GM20431 (cell line): ENCODE measurements at regions not wholly inside any gene's neighbourhood (a gene's known extent, or its start where the extent isn't known, plus 50 kb on each side); places are given as distances from the start of the nearest gene placed in this dataset.

Experiments
- in situ Hi-C: fragments of 300-500 bp; cut with MseI, MboI; formaldehyde crosslinking; loops from one replicate; pipeline ENCODE4 v1.15.0; 2020; ENCODE audit warnings: low sequenced_read_pairs; ENCODE audit not compliant: unreplicated experiment

GRCh38 chr7:21076054-21076453 lies 289.4 kb upstream of the SP8 start:
- in situ Hi-C loops: no loop called here

DNA sequence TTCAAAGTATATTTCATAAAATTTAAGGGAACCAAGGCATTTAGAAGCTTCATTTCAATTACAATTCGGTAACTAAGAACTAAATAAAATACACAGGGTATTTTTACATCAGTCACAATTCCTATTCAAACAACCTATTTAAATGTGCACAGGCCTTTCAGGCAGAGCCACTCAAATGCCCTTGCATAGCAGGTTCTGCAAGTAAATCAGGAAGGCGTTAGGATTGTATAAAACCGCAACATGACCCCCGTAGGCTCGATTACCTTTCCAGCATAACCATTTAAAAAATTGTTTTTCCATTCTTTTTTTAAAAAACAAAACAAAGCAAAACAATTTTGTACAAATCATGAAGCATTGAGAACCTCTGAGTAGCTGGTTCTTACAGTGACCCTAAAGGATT lies 289.9 kb upstream of the SP8 start:
- in situ Hi-C loops: no loop called here

DNA sequence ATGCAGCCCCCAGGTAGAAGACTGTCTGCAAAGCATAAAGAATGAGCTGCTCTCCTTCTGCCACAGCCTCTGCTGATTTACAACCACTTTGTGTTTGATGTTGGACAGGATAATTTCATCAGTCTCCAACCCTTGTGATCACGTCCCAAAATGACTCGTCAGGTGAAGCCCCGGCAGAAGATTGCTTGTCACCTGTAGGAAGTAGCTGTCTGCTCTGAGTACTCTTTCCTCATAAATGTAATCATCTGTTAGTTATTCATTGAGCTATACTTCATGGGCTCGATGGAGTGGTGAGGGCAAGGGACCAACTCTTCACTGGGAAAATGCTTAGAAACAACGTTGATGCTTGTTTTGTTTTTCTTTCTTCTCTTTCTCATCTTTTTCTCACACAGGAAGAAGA lies 290.9 kb upstream of the SP8 start:
- in situ Hi-C loops: no loop called here

GRCh38 chr7:21084286-21084685 lies 297.6 kb upstream of the SP8 start:
- in situ Hi-C loops: no loop called here

DNA sequence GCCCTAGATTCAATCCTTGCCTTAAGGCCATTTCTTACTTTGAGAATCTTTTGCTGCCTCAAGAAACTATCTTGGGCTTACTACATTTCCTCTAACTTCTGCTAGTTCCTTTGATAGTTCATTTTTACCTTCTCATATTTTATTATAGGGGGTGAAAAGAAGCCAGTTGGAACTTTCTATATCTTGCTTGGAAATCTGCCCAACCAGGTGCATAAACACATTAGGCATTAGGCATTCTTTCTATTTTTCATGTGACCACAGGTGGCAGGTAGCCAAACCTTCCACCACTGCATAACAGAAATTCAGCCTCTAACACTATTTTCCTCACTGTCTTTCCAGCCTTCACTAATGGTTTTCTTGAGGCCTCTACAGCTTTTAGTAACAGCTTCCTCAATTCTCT lies 300.0 kb upstream of the SP8 start:
- in situ Hi-C loops: no loop called here

DNA sequence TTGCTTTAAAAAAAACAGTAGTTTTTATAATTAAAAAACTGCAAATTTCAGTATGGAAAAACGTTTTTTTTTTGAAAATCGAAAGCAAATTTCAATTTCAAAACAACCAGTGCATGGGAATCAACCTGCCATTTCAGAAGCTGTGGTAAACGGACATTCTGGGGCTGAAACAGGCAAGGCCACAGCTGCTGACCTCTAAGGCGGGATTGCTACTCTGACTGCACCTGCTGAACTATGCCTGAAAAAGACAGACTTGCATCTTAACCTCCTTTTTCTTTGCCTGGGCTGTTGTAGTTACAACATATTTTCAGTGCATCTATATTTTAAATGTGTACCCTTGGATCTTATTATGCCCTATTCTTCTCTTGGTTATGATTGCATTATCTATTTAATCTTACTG lies 303.0 kb upstream of the SP8 start:
- in situ Hi-C loops: no loop called here

GRCh38 chr7:21092766-21093702 lies 306.3 kb upstream of the SP8 start:
- in situ Hi-C loops: no loop called here

DNA sequence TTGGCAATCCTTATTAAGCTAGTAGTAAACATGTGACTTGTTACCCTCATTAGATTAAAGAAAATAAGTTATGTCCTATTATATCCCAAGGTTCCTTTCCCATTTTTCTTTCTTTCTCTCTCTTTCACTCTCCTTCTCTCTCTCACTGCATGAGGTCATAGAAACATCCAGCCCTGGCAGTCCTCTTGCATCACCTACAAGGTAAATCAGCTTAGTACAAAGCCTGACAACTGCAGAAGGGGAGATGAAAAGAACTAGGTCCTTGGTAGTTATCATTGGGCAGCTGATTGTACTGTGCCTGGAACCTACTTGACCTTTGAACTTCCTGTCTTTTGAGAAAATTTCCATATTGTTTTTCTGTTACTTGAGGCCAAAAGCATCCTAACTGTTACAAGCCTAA lies 307.9 kb upstream of the SP8 start:
- in situ Hi-C loops: no loop called here

DNA sequence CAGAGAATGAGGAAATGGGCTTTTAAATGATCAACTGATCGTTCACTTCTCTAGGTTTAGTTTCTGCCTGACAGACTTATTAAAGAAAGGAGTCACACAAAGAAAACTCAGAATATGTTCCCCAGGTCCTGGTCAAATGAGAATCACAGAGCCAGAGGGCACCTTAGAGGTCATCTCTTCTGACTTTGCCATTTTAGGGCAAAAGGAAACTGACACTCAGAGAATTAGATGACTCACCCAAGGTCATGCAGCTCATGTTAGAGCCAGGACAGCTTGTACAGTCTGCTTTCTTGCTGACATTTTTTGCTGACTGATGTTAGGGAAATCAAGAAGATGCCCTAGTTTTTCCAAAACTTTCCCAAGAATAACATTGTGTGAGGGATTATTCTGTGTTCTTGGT lies 312.7 kb upstream of the SP8 start:
- in situ Hi-C loops: no loop called here

DNA sequence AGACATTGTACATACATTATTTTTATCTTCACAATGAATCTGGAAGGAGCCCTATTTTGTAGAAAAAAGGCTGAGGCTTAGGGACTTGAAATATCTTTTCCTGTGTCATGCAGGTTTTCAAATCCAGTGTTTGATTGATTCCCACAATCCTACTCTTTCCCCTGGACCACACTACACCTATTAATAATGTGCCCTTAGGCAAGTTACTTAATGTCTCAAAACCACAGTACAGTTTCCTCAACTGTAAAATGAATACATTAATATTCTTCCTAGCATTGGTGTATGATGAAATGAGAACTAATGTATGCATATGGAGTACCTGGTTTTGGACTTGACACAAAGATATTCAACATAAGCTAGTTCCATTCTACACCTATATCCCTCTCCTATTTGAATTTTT lies 313.3 kb upstream of the SP8 start:
- in situ Hi-C loops: no loop called here

- in situ Hi-C loops: no loop called here
These were observed 314.9 kb upstream of the SP8 start for GRCh38 chr7:21101541-21101940.

- in situ Hi-C loops: no loop called here
These were observed 316.9 kb upstream of the SP8 start for GRCh38 chr7:21103426-21104123.

DNA sequence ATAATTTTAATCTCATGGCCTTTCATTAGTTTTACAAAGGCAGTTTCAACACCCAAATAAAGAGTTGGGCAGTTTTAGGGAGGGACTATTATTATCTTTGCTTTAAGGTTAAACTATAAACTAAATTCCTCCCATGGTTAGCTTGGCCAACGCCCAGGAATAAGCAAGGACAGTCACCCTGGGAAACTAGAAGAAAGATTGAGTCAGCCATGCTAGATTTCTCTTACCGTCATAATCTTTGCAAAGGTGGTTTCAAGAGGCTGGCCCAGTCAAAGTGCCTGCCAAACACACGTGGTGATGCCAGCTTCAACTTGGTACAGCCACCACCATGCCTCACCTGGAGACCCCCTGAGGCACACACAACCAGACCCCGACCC lies 317.4 kb upstream of the SP8 start:
- in situ Hi-C loops: no loop called here

- in situ Hi-C loops: no loop called here
These were observed 319.6 kb upstream of the SP8 start for GRCh38 chr7:21106296-21106732.

DNA sequence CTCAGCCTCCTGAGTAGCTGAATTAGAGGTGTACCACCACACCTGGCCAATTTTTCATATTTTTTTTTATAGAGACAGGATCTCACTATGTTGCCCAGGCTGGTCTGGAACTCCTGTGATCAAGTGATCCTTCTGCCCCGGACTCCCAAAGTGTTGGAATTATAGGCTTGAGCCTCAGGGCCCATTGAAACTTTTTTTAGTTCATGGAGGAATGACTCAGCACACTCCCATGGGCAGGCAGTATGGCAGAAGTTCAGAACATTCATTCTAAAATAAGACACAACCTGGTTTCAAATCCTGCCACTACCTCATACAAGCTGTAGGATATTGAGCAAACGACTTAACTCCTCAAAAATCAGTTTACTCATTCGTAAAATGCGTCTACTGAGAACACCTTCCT lies 320.4 kb upstream of the SP8 start:
- in situ Hi-C loops: no loop called here

DNA sequence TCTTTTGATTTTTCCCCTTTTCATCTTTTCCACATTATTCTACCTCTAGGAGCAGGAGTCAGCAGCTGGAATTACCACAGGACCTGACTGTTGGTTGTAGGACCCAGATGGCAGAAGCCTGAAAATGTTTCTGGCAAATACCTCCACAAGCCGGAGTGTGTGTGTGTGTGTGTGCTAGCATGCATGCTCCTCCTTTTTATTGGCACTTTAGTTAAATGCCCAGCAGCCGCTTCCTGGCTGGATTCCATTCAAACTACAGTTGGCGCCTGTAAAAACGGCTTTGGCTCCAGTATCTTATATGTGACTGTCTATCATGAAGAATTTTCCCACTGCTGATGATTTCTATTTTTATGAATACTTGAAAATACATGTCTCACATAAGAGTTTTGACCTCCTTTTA lies 319.7 kb upstream of the SP4 start:
- in situ Hi-C loops: no loop called here

GRCh38 chr7:21113609-21114415 lies 314.1 kb upstream of the SP4 start:
- in situ Hi-C loops: no loop called here

DNA sequence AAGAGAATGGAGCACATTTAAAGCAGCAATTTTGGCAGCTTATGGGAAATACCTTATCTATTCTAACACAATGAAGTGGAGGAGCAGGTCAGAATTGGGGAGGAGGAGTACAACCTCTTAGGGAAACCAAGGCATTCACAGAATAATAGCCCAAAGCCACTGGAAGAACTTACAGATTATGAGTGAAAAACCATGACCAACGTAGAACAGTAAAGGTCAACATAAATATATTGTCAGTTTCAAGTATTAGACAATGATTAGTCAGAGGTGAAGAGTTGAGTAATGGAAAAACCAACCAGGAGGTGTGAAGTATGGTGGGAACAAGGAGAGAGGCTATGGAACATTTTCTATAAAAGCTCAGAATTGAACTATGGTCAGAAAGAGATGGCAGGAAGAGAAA lies 304.3 kb upstream of the SP4 start:
- in situ Hi-C loops: no loop called here

DNA sequence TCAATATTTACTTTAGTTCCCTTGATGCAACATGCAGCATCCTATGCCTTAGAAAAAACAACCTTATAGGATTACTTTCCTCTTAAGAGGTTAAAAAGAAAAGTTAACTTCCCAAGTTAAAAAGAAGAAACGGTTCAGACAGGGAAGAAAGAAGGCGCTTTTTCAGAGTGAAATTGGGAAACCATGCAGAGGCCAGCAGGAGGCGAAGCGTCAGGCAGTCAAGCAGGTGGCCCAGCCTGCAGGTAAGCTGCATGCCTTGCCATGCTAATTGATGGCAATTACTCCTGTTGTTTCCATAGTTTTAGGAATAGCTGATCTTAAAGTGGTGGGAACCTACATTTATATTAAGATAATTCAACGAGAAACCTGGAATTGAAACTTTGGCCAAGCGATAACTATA lies 302.6 kb upstream of the SP4 start:
- in situ Hi-C loops: no loop called here

DNA sequence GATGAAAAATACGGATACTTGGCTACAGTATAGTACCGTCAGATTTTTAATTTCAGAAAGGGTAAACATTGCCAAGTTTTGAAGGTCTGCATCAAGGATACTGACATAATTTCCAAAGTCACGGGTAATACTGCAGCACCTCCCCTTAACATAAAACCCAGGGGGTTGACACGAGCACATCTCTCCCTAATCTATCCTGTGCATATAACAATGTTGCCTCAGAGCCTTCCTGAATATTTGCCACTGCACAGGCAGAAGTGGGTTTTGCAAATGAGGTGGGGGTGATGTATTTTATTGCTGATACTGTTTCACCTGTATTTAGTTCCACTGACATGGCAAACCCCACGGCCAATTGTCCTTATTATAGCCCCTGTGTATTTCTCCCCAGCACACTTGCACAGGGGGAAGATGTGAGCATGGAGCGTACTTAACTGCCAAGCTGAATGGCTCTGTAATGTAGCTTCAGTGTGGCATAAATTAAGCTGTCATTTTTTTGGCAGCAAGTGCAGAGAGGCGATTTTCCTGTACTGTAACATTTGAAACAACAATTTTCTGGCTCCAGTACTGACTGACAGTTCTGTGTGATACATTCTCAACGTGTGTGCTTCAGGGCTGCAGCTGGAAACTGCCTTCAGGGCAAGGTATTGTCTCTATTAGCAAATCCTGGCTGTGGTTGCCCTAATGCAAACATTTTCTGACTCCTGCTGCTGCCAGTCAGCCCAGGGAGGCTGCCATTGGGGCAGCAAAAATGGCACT lies 299.6 kb upstream of the SP4 start:
- in situ Hi-C loops: no loop called here
